ENCODE measurements at regions not wholly inside any gene's neighbourhood (a gene's known extent, or its start where the extent isn't known, plus 50 kb on each side); places are given as distances from the start of the nearest gene placed in this dataset.

GRCh38 chr20:52572687-52573086 lies 381.1 kb upstream of the ZFP64 start:
- Histone ChIP-seq H3K36me3 (no peaks in the 10 kb centered on the region), H3K27ac (no peak overlapping the region), H3K4me3 (no peak overlapping the region), H3K9me3 (no peaks in the 10 kb centered on the region), H3K4me1 (no peaks in the 10 kb centered on the region), H3K27me3 (no peaks in the 10 kb centered on the region)
- no peak for TF ChIP-seq CTCF (IDR thresholded peaks at IDR 0.05)
- no peak for TF ChIP-seq POLR2A (IDR thresholded peaks at IDR 0.05)
- no peak for DNase-seq

- no peak for DNase-seq
- Histone ChIP-seq H3K4me3 (no peak overlapping the region), H3K9me3 (no peaks in the 10 kb centered on the region), H3K27ac (no peak overlapping the region), H3K4me1 (no peaks in the 10 kb centered on the region), H3K27me3 (no peaks in the 10 kb centered on the region), H3K36me3 (no peaks in the 10 kb centered on the region)
- TF ChIP-seq POLR2A (IDR thresholded peaks at IDR 0.05) (no peak), CTCF (IDR thresholded peaks at IDR 0.05) (no peak)
These were observed 377.6 kb upstream of the ZFP64 start for GRCh38 chr20:52569201-52569600.

GRCh38 chr20:52565614-52566013 lies 374.0 kb upstream of the ZFP64 start:
- no peaks in the 10 kb centered on the region for H3K4me1 ChIP-seq
- no peak overlapping the region for H3K4me3 ChIP-seq
- H3K9me3 ChIP-seq, result no peaks in the 10 kb centered on the region

GRCh38 chr20:52564594-52564993 lies 373.0 kb upstream of the ZFP64 start:
- H3K36me3 ChIP-seq, result no peaks in the 10 kb centered on the region
- DNase-seq, result no peak
- H3K9me3 ChIP-seq, result no peaks in the 10 kb centered on the region
- TF ChIP-seq POLR2A (IDR thresholded peaks at IDR 0.05) (no peak), CTCF (IDR thresholded peaks at IDR 0.05) (no peak)
- no peak overlapping the region for H3K27ac ChIP-seq
- no peak overlapping the region for H3K4me3 ChIP-seq
- no peaks in the 10 kb centered on the region for H3K4me1 ChIP-seq
- no peaks in the 10 kb centered on the region for H3K27me3 ChIP-seq

More at GRCh38 chr20:52565614-52566013, 374.0 kb upstream of the ZFP64 start:
- DNase-seq, result no peak
- Histone ChIP-seq H3K27ac (no peak overlapping the region), H3K27me3 (no peaks in the 10 kb centered on the region), H3K36me3 (no peaks in the 10 kb centered on the region)
- TF ChIP-seq CTCF (IDR thresholded peaks at IDR 0.05) (no peak), POLR2A (IDR thresholded peaks at IDR 0.05) (no peak)

GRCh38 chr20:52552181-52552872 lies 360.7 kb upstream of the ZFP64 start:
- no peaks in the 10 kb centered on the region for H3K36me3 ChIP-seq
- H3K27ac ChIP-seq, result no peak overlapping the region
- TF ChIP-seq CTCF (IDR thresholded peaks at IDR 0.05) (no peak), POLR2A (IDR thresholded peaks at IDR 0.05) (no peak)
- DNase-seq, result no peak
- H3K9me3 ChIP-seq, result no peaks in the 10 kb centered on the region
- H3K4me3 ChIP-seq, result no peak overlapping the region
- H3K4me1 ChIP-seq, result no peaks in the 10 kb centered on the region
- no peaks in the 10 kb centered on the region for H3K27me3 ChIP-seq

- no peak for TF ChIP-seq CTCF (IDR thresholded peaks at IDR 0.05)
- no peak for TF ChIP-seq POLR2A (IDR thresholded peaks at IDR 0.05)
- no peak for DNase-seq
- no peaks in the 10 kb centered on the region for H3K36me3 ChIP-seq
- H3K27me3 ChIP-seq, result no peaks in the 10 kb centered on the region
- no peak overlapping the region for H3K4me3 ChIP-seq
- no peak overlapping the region for H3K27ac ChIP-seq
- H3K9me3 ChIP-seq, result peaks cover 0 to 3% (median 0%) of the 10 kb centered on the region in 4 donors
- no peaks in the 10 kb centered on the region for H3K4me1 ChIP-seq
These were observed 350.6 kb upstream of the ZFP64 start for GRCh38 chr20:52542131-52542530.

All from Peyer's patch (tissue), 4 donors.